ENCODE measurements at regions not wholly inside any gene's neighbourhood (a gene's known extent, or its start where the extent isn't known, plus 50 kb on each side); places are given as distances from the start of the nearest gene placed in this dataset.

DNA sequence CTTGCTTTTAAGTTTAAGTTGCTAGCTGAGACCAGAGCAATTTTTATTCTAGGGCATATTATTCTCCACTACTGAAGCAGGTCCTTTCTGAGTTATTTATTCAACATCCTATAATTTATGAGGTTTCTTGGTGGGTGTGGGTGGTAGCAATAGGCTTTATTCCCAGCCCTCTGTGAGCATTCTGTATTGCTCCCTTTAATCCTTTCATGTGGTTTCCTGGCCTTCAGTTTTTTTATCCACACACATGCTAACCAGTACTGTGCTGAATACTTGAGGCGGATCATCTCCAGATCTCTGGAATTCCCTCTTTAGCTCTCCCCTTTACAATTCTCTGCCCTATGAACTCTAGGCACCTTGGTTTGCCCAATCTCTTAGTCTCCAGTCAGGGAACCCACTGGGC lies 91.8 kb upstream of the GLRA1 start:
- Histone ChIP-seq H3K9me3 (no peaks in the 10 kb centered on the region), H3K4me3 (no peak overlapping the region), H3K27ac (no peak overlapping the region), H3K4me1 (no peaks in the 10 kb centered on the region), H3K36me3 (no peaks in the 10 kb centered on the region), H3K27me3 (no peaks in the 10 kb centered on the region)
- TF ChIP-seq, protein P1, sequence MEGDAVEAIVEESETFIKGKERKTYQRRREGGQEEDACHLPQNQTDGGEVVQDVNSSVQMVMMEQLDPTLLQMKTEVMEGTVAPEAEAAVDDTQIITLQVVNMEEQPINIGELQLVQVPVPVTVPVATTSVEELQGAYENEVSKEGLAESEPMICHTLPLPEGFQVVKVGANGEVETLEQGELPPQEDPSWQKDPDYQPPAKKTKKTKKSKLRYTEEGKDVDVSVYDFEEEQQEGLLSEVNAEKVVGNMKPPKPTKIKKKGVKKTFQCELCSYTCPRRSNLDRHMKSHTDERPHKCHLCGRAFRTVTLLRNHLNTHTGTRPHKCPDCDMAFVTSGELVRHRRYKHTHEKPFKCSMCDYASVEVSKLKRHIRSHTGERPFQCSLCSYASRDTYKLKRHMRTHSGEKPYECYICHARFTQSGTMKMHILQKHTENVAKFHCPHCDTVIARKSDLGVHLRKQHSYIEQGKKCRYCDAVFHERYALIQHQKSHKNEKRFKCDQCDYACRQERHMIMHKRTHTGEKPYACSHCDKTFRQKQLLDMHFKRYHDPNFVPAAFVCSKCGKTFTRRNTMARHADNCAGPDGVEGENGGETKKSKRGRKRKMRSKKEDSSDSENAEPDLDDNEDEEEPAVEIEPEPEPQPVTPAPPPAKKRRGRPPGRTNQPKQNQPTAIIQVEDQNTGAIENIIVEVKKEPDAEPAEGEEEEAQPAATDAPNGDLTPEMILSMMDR (IDR thresholded peaks at IDR 0.05): no peak
- DNase-seq (ENCODE audit: low spot score): no peak

DNA sequence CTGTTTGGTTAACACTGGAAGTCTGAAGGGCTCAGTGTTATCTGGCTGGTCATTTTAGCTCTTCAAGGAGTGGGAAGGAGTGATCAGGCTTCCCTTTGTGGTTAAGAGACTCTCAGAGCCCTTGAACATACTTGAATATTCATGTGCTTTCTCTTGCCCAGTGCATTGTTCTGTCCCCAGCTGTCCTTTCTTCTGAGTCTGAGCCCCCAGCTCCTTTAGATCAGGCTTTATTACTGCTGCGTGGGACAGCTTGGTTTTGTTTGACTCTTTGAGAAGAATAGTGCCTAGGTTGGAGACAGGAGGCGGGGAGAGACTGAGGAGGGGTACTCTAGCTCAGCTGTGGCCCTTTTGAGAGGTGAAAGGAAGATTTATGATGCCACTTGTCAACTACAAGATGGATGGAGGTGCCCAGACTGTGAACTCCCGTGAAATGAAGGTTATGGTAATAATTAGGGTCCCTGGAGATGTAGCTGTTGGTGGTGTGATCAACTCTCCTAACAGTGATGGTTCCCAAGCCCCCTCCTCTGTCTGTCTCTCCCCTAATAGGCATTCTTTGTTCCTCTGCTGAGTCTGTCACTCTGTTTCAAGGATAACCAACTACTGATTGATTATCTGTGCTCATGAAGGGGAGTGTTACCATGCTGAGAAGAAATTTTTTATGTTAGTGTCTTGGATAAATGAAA lies 83.1 kb upstream of the GLRA1 start:
- no peak overlapping the region for H3K4me3 ChIP-seq
- no peaks in the 10 kb centered on the region for H3K9me3 ChIP-seq
- TF ChIP-seq, protein P1 (IDR thresholded peaks at IDR 0.05): no peak

DNA sequence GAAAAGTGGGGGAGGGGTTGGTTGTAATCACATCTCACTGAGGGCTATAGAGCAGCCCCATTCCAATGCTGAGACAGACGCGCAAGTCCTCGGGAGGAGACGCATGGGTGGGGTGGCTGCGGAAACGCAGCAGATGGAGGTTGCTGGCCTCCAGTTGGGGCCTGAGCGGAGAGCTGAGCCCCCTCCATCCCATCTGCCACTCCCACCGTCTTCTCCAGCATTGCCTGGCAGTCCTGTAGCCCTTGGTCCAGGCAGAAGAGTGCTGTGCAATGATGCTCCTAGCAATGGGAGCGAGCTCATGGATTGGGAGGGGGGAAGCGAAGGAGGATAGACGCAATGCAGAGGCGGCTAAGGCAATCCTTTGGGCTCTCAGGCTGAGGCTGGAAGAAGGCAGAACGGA lies 79.4 kb upstream of the GLRA1 start:
- Histone ChIP-seq H3K27ac (no peak overlapping the region), H3K36me3 (no peaks in the 10 kb centered on the region), H3K27me3 (no peaks in the 10 kb centered on the region), H3K4me3 (no peak overlapping the region), H3K9me3 (peaks cover 0 to 11% of the 10 kb centered on the region in 2 donors), H3K4me1 (no peaks in the 10 kb centered on the region)
- no peak for DNase-seq (ENCODE audit: low spot score)
- TF ChIP-seq, protein P1 (IDR thresholded peaks at IDR 0.05): no peak

More for the DNA sequence above, 83.1 kb upstream of the GLRA1 start:
- no peak for DNase-seq (ENCODE audit: low spot score)
- no peaks in the 10 kb centered on the region for H3K4me1 ChIP-seq
- no peaks in the 10 kb centered on the region for H3K36me3 ChIP-seq
- no peak overlapping the region for H3K27ac ChIP-seq
- H3K27me3 ChIP-seq: no peaks in the 10 kb centered on the region
